ENCODE measurements at regions not wholly inside any gene's neighbourhood (a gene's known extent, or its start where the extent isn't known, plus 50 kb on each side); places are given as distances from the start of the nearest gene placed in this dataset.

GRCh38 chr1:47696404-47696736 is 258.5 kb downstream of the FOXD2 start:
- Histone ChIP-seq H3K9ac (ENCODE audit: low read depth, low read length, poor library complexity, severe bottlenecking) (no peak overlapping the region), H3K9me3 (ENCODE audit: insufficient read depth, low read depth, low read length) (no peaks in the 10 kb centered on the region), H3K36me3 (ENCODE audit: insufficient read depth, low read length) (no peaks in the 10 kb centered on the region), H4K20me1 (ENCODE audit: insufficient read depth, low read length, poor library complexity, severe bottlenecking) (no peaks in the 10 kb centered on the region), H3K9me2 (replicated peaks; ENCODE audit: low read depth, low read length) (no peaks in the 10 kb centered on the region), H3K27me3 (ENCODE audit: insufficient read depth, low read length, poor library complexity, severe bottlenecking) (no peaks in the 10 kb centered on the region), H3K4me2 (ENCODE audit: low read depth, low read length, poor library complexity, severe bottlenecking) (no peak overlapping the region), H3F3A (ENCODE audit: low read depth) (no peaks in the 10 kb centered on the region), H3K4me1 (ENCODE audit: insufficient read depth, low read length, poor library complexity, severe bottlenecking) (no peaks in the 10 kb centered on the region), H3K79me2 (ENCODE audit: insufficient read depth, low read length) (no peaks in the 10 kb centered on the region), H2AFZ (ENCODE audit: low read length) (no peak overlapping the region), H3K4me3 (ENCODE audit: low read length, poor library complexity, severe bottlenecking) (no peak overlapping the region)
- no peak for TF ChIP-seq EZH2phosphoT487 (IDR thresholded peaks at IDR 0.05; ENCODE audit: borderline replicate concordance)
- no peak for TF ChIP-seq CTCF (conservative IDR thresholded peaks at IDR 0.05; ENCODE audit: low read length)

- Histone ChIP-seq H3K4me2 (ENCODE audit: low read depth, low read length, poor library complexity, severe bottlenecking) (no peak overlapping the region), H3K4me1 (ENCODE audit: insufficient read depth, low read length, poor library complexity, severe bottlenecking) (no peaks in the 10 kb centered on the region), H3K9ac (ENCODE audit: low read depth, low read length, poor library complexity, severe bottlenecking) (no peak overlapping the region), H3K9me3 (ENCODE audit: insufficient read depth, low read depth, low read length) (no peaks in the 10 kb centered on the region), H4K20me1 (ENCODE audit: insufficient read depth, low read length, poor library complexity, severe bottlenecking) (no peaks in the 10 kb centered on the region), H3K79me2 (ENCODE audit: insufficient read depth, low read length) (no peaks in the 10 kb centered on the region), H2AFZ (ENCODE audit: low read length) (no peak overlapping the region), H3F3A (ENCODE audit: low read depth) (no peaks in the 10 kb centered on the region), H3K9me2 (replicated peaks; ENCODE audit: low read depth, low read length) (no peaks in the 10 kb centered on the region), H3K4me3 (ENCODE audit: low read length, poor library complexity, severe bottlenecking) (no peak overlapping the region), H3K27me3 (ENCODE audit: insufficient read depth, low read length, poor library complexity, severe bottlenecking) (no peaks in the 10 kb centered on the region), H3K36me3 (ENCODE audit: insufficient read depth, low read length) (no peaks in the 10 kb centered on the region)
- TF ChIP-seq EZH2phosphoT487 (IDR thresholded peaks at IDR 0.05; ENCODE audit: borderline replicate concordance) (no peak), CTCF (conservative IDR thresholded peaks at IDR 0.05; ENCODE audit: low read length) (no peak)
Observed at GRCh38 chr1:47696737-47697441, 259.0 kb downstream of the FOXD2 start.

GRCh38 chr1:47697616-47698335 is 259.9 kb downstream of the FOXD2 start:
- Histone ChIP-seq H3K9me3 (ENCODE audit: insufficient read depth, low read depth, low read length) (no peaks in the 10 kb centered on the region), H3F3A (ENCODE audit: low read depth) (no peaks in the 10 kb centered on the region), H4K20me1 (ENCODE audit: insufficient read depth, low read length, poor library complexity, severe bottlenecking) (no peaks in the 10 kb centered on the region), H3K4me1 (ENCODE audit: insufficient read depth, low read length, poor library complexity, severe bottlenecking) (no peaks in the 10 kb centered on the region), H3K9me2 (replicated peaks; ENCODE audit: low read depth, low read length) (no peaks in the 10 kb centered on the region), H3K9ac (ENCODE audit: low read depth, low read length, poor library complexity, severe bottlenecking) (no peak overlapping the region), H3K27me3 (ENCODE audit: insufficient read depth, low read length, poor library complexity, severe bottlenecking) (no peaks in the 10 kb centered on the region), H2AFZ (ENCODE audit: low read length) (peak overlapping the region; percentile 28; the same call in 1 of the 2 replicates), H3K4me2 (ENCODE audit: low read depth, low read length, poor library complexity, severe bottlenecking) (no peak overlapping the region), H3K4me3 (ENCODE audit: low read length, poor library complexity, severe bottlenecking) (no peak overlapping the region), H3K79me2 (ENCODE audit: insufficient read depth, low read length) (no peaks in the 10 kb centered on the region), H3K36me3 (ENCODE audit: insufficient read depth, low read length) (no peaks in the 10 kb centered on the region)
- no peak for TF ChIP-seq CTCF (conservative IDR thresholded peaks at IDR 0.05; ENCODE audit: low read length)
- TF ChIP-seq EZH2phosphoT487 (IDR thresholded peaks at IDR 0.05; ENCODE audit: borderline replicate concordance) = no peak

All from Loucy (cell line).